RWPE2 (cell line): ENCODE measurements at regions not wholly inside any gene's neighbourhood (a gene's known extent, or its start where the extent isn't known, plus 50 kb on each side); places are given as distances from the start of the nearest gene placed in this dataset.

Experiments used
- ATAC-seq: fragments of 200-7000 bp; cut with Tn5 transposase; 3 replicates; pipeline ENCODE4 v1.9.1; 2021; ENCODE audit warnings: low read depth
- DNase-seq: peaks from one replicate; pipeline ENCODE4 v3.0.0-alpha.2; 2020; ENCODE audit warnings: low spot score
- H3K27ac ChIP-seq: fragments of 450-650 bp; 2 replicates; pipeline ENCODE4 v1.5.1; 2017; ENCODE audit warnings: mild to moderate bottlenecking; ENCODE audit not compliant: poor library complexity, severe bottlenecking
- H3K27me3 ChIP-seq: fragments of 250-450 bp; sonication (Bioruptor Pico); 2 replicates; pipeline ENCODE4 v1.5.1; 2021; ENCODE audit warnings: mild to moderate bottlenecking, moderate library complexity; ENCODE audit not compliant: insufficient read depth, poor library complexity, severe bottlenecking
- H3K36me3 ChIP-seq: fragments of 250-450 bp; sonication (Bioruptor Pico); 2 replicates; pipeline ENCODE4 v1.5.1; 2020; ENCODE audit warnings: low read depth, mild to moderate bottlenecking, moderate library complexity
- H3K4me1 ChIP-seq: fragments of 250-450 bp; sonication (Bioruptor Pico); 2 replicates; pipeline ENCODE4 v1.5.1; 2021; ENCODE audit warnings: mild to moderate bottlenecking, moderate library complexity; ENCODE audit not compliant: insufficient read depth, poor library complexity, severe bottlenecking
- H3K4me3 ChIP-seq: fragments of 250-450 bp; sonication (Bioruptor Pico); 2 replicates; pipeline ENCODE4 v1.5.1; 2021; ENCODE audit warnings: mild to moderate bottlenecking, moderate library complexity; ENCODE audit not compliant: severe bottlenecking
- H3K9me3 ChIP-seq: fragments of 250-450 bp; sonication (Bioruptor Pico); 2 replicates; pipeline ENCODE4 v1.5.1; 2021; ENCODE audit warnings: mild to moderate bottlenecking, moderate library complexity; ENCODE audit not compliant: severe bottlenecking
- CTCF ChIP-seq: fragments of 450-650 bp; IDR thresholded peaks from one replicate; pipeline ENCODE4 v1.5.1; 2017; ENCODE audit warnings: mild to moderate bottlenecking, moderate library complexity; ENCODE audit not compliant: poor library complexity, severe bottlenecking

GRCh38 chr1:14309984-14310383 is 288.5 kb upstream of the KAZN start:
- H3K27ac ChIP-seq: no peak overlapping the region
- ATAC-seq (no peak), DNase-seq (no peak)
- TF ChIP-seq CTCF: no peak
- no peaks in the 10 kb centered on the region for H3K27me3 ChIP-seq
- no peak overlapping the region for H3K4me3 ChIP-seq
- H3K4me1 ChIP-seq: no peaks in the 10 kb centered on the region
- no peaks in the 10 kb centered on the region for H3K36me3 ChIP-seq
- no peaks in the 10 kb centered on the region for H3K9me3 ChIP-seq

- Histone ChIP-seq H3K27ac (no peak overlapping the region), H3K36me3 (no peaks in the 10 kb centered on the region)
- no peak for DNase-seq
Measured at GRCh38 chr1:14310476-14310875, 288.0 kb upstream of the KAZN start.

GRCh38 chr1:14313731-14314431 is 284.6 kb upstream of the KAZN start:
- Histone ChIP-seq H3K4me3 (no peak overlapping the region), H3K27ac (no peak overlapping the region), H3K4me1 (no peaks in the 10 kb centered on the region), H3K9me3 (no peaks in the 10 kb centered on the region), H3K36me3 (no peaks in the 10 kb centered on the region), H3K27me3 (no peaks in the 10 kb centered on the region)
- TF ChIP-seq CTCF: no peak
- ATAC-seq (no peak), DNase-seq (no peak)

More at GRCh38 chr1:14310476-14310875, 288.0 kb upstream of the KAZN start:
- no peaks in the 10 kb centered on the region for H3K4me1 ChIP-seq
- no peaks in the 10 kb centered on the region for H3K27me3 ChIP-seq
- no peak for ATAC-seq
- H3K9me3 ChIP-seq: no peaks in the 10 kb centered on the region
- no peak overlapping the region for H3K4me3 ChIP-seq
- TF ChIP-seq CTCF: no peak

- ATAC-seq (no peak), DNase-seq (no peak)
- Histone ChIP-seq H3K4me3 (no peak overlapping the region), H3K36me3 (no peaks in the 10 kb centered on the region), H3K27ac (no peak overlapping the region), H3K9me3 (no peaks in the 10 kb centered on the region), H3K4me1 (no peaks in the 10 kb centered on the region), H3K27me3 (no peaks in the 10 kb centered on the region)
- TF ChIP-seq CTCF: no peak
Measured at GRCh38 chr1:14318830-14319229, 279.7 kb upstream of the KAZN start.

GRCh38 chr1:14320518-14320917 is 278.0 kb upstream of the KAZN start:
- DNase-seq (no peak), ATAC-seq (peak; percentile 85)
- no peaks in the 10 kb centered on the region for H3K36me3 ChIP-seq
- no peak overlapping the region for H3K4me3 ChIP-seq
- H3K27ac ChIP-seq: no peak overlapping the region
- H3K27me3 ChIP-seq: no peaks in the 10 kb centered on the region
- no peaks in the 10 kb centered on the region for H3K4me1 ChIP-seq
- no peaks in the 10 kb centered on the region for H3K9me3 ChIP-seq
- TF ChIP-seq CTCF: no peak
